ENCODE measurements at regions not wholly inside any gene's neighbourhood (a gene's known extent, or its start where the extent isn't known, plus 50 kb on each side); places are given as distances from the start of the nearest gene placed in this dataset.

GRCh38 chr5:85159395-85159794, 774.7 kb upstream of the EDIL3 start:
- TF ChIP-seq POLR2A (IDR thresholded peaks at IDR 0.05) (no peak), POLR2AphosphoS5 (IDR thresholded peaks at IDR 0.05) (no peak)
